GM19372 (cell line): ENCODE measurements at regions not wholly inside any gene's neighbourhood (a gene's known extent, or its start where the extent isn't known, plus 50 kb on each side); places are given as distances from the start of the nearest gene placed in this dataset.
"Not testable (repeated sequence)": the region's sequence is repeated elsewhere in the genome, so short reads cannot be mapped to it uniquely, and the experiment has no call there.

Experiments
- ATAC-seq: cut with Tn5 transposase; IDR thresholded peaks from one replicate; pipeline ENCODE4 v1.9.1; 2021; ENCODE audit warnings: mild to moderate bottlenecking, low read depth, moderate library complexity; ENCODE audit not compliant: unreplicated experiment

DNA sequence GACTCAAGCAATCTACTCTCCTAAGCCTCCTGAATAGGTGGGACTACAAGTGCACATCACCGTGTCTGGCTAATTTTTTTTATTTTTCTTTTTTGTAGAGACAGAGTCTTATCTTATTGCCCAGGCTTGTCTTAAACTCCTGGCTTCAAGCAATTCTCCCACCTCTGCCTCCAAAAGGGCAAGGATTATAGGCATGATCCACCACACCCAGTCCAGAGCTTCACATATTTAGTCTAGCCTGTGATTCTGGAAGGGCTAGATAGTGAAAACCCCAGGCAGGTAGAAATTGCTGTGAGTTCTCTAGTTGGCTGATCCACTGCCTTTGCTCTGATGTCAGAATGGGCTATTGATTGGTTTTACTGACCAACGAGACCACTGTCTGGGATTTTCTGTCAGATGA is 854.6 kb upstream of the MIR17HG start:
- ATAC-seq = no peak

DNA sequence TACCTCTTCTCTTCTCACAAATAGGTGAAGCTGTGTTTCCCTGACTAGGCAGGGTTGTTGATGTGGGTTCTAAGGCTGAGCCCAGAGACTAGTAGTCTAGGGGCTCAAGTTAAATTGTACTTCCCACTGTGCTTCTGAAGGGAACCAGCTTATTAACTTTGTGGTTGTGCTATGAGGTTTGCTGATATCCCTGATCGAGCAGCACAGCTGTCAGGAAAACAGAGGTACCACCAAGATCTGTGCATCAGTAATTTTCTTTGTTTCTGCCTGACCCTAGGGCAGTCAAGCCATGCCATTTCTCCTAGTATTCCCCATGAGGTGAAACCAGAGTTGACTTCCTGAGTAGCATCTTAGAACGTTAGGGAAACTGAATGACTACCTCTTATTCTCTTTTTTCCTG is 853.8 kb upstream of the MIR17HG start:
- ATAC-seq = no peak

DNA sequence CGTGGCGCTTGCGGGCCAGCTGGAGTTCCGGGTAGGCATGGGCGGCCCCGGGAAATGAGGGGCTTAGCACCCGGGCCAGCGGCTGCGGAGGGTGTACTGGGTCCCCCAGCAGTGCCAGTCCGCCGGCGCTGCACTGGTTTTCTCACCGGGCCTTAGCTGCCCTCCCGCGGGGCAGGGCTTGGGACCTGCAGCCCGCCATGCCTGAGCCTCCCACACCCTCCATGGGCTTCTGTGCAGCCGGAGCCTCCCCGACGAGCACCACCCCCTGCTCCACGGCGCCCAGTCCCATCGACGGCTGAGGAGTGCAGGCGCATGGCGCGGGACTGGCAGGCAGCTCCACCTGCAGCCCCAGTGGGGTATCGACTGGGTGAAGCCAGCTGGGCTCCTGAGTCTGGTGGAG is 852.6 kb upstream of the MIR17HG start:
- ATAC-seq = not testable (repeated sequence)

DNA sequence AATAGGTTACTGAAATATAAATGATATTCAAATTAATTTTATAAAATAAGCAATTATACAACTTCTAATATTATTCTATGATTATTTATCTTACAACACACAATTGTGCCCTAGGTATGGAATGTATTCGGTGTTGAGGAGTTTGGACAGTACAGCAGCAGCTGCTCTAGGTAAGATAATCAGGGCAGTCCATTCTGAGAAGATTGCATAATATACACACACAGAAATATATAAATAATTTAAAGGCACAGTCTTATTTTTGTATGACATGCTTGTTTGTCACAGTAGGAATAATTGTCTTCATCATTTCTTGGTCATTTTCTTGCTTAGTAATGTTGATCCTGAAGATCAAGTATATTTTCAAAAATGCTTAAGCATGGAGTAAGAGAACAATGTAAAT is 849.4 kb upstream of the MIR17HG start:
- ATAC-seq = no peak

DNA sequence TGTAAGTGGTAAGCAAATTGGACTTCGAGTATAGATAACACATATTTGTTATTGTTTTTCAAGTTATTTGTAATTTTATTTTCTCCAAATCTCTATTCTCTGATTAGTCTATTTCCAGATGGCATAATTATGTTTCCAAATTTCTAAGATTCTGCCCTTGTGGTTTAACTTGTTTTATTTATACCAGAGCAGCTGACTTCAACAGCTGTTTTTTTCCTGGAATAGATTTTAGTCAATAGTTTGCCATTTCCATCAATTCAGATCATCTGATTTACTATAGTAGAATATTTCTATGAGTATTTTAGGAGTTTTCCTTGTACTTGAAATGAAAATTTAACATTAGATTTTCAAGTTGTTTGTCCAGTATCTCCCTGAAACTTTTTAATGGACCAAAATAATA is 848.7 kb upstream of the MIR17HG start:
- ATAC-seq = no peak

DNA sequence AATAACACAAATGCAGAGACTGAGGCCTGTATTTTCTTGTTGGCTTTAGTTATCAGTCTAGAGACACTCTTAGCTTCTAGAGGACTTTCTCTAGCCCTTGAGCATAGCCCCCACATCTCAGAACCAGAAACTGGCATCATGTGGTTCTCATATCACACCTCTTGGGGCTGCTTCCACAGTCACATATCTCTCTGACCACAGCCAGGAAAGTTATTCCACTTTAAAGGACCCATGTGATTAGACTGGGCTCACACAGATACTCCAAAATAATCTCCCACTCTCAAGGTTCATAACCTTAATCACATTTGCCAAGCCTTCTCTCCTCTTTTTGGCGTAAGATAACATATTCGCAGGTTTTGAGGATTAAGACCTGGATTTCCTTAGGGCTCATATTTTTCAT is 846.9 kb upstream of the MIR17HG start:
- no peak for ATAC-seq

DNA sequence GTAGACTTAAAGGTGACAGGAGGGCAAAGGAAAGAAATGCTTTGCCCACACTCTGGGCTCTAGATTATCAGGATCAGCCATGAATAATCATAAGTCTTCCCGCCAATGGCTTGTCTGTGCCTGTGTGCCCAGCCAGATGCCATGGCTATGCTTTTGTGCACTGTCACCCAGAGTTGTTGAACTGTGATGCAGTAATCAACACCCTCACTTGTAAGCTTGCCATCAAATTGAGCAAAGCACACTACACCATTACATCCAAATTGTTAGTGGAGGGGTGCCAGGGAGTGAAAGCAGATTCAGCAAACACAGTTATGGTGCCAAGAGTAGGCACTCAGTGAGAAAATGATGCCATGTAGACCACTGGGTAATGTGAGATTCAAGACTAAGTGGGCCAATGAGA is 845.3 kb upstream of the MIR17HG start:
- no peak for ATAC-seq

DNA sequence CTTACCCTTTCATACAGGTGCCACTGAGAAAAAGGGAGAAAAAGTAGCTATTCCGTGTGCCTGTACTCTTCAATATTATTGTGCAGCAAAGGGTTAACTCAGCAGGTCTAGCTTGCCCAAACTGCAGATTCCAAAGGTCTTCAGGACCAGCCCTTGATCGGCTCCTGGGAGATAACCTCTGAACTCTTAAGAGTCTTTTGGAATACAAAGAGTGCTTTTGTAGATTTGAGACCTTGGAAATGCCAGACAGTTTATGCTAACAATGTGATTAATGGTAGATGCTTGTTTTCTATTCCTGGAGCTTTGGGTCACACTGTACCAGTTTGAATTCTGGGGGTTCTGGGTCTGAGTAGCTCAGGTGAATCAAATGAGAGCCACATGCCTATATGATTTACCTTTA is 844.7 kb upstream of the MIR17HG start:
- no peak for ATAC-seq

DNA sequence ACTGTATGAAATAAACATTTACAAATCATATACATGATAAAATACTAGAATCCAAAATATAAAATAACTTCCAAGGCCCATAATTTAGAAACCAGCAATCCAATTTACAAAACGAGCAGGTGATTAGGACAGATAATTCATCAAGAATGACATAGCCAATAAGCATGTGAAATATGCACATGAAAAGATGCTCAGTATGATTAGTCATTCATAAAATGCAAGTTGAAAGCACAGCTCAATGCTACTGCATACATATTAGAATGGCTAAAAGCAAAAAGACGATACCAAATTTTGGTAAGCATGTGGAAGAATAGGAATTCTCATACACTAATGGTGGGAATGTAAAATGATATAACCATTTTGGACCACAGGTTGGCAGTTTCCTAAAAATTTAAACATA is 837.2 kb upstream of the MIR17HG start:
- no peak for ATAC-seq

DNA sequence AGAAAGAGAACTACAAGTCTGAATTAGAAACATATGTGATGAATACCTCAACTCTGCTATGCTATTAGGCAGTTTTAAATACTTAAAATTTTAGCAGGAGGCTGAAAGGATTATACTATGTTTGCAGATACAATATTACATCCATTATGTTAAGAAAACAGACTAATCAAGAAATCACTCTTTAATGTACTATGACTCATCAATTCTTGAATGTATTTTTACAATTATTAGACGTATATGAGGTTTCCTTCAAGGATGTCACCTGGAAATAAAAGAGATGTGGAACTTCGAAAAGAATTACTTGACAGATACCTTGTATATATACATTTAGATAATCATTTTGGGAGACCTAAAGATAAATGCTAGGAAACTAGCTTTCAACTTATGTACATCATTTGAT is 835.6 kb upstream of the MIR17HG start:
- no peak for ATAC-seq

DNA sequence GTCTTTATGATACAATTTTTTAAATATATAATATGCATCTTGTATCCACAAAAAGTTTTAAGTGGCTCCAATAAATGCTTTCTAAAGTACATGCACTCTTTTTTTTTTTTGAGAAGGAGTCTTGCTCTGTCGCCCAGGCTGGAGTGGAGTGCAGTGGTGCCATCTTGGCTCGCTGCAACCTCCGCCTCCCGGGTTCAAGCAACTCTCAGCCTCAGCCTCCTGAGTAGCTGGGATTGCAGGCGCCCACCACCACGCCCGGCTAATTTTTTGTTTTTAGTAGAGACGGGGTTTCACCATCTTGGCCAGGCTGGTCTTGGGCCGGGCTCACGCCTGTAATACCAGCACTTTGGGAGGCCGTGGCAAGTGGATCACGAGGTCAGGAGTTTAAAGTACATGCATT is 832.8 kb upstream of the MIR17HG start:
- ATAC-seq = not testable (repeated sequence)

DNA sequence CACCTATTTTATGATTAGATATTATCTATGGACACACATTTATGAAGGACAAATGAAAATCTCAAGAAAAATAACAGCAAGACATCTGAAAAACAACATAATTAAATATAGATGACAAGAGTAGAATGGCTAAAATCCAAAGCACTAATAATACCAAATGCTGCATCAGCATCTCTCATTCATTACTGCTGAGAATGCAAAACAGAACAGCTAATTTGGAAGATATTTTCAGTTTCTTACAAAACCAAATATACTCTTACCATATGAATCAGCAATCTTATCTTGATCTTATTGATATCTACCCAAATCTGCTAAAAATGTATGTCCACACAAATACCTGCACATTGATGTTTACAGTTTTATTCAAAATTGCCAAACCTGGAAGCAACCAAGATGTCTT is 829.1 kb upstream of the MIR17HG start:
- ATAC-seq = no peak

DNA sequence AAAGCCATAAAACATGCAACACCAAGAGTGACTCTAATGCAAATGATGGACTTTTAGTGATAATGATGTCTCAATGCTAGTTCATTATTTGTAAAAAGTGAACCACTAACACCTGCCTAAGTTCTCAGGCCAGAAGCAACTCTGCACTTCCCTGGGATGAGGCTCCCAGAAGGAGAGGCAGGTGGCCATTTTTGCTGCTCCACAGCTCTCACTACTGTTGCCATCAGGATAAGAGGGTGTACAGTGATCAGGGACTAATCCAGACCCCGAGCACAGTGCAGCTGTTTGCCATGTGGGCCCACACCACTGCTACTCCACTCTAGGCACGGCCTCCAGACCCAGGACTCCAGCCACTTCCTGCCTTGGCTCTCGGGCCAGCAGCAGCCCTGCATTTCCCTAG is 828.3 kb upstream of the MIR17HG start:
- ATAC-seq = no peak

DNA sequence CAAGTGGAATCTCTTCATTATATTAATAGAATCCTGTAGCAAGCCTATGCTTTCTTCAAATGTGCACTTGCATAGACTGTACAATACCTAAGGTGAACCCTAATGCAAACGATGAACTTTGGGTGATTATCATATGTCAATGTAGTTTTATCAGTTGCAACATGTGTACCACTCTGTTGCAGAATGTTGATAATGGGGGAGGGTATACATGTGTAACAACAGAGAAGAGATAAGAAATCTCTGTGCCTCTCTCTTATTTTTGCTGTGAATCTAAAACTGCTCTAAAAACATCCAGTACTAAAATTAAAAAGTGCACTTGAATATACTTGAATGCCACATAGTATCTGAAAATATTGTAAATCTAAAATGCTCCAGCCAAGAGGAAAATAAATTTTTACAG is 820.8 kb upstream of the MIR17HG start:
- ATAC-seq = no peak

DNA sequence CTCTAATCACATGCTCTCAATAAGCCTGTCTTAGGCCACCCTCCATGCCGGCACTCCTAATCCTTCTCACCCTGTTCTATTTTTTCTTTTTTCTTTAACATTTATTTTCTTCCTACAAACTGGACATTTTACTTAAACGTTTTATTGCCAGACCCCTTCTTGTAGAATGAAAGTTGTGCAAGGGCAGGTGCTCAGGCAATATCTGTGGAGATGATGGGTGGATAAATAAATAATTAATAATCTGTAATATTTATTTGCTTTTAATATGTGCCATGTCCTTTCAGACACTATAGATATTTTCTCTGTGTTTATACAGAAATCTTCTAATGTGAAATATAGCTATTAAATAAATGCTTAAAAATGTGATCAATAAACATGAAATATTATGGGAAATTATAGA is 815.7 kb upstream of the MIR17HG start:
- ATAC-seq = no peak

DNA sequence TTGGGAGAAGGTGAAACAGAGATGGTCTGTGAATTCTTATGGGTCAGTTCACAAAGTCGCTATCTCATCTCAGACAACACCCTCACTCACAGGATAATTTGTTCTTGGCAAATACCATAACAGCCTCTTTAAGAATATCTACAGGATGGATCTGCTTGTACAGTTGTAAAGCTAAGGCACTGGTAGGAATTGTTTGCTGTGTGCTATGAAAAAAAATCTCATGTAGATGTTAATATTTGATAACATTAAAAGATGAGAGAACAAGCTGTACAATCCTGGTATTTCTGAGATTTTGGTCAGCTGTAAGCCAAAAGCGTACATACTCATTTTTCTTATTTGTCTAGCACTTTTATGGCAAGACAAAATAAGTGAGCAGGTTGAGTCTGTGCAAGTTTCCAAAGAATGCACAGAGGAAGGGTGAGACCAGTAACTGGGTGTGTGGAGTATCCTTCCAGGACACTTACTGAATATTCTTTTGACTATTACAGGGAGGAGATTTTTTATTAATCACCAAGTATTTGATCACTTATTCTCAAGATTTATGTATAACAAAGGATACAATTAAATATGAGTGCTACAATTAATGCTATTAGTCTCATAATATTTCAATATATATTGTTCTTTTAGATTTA is 814.5 kb upstream of the MIR17HG start:
- ATAC-seq = no peak

DNA sequence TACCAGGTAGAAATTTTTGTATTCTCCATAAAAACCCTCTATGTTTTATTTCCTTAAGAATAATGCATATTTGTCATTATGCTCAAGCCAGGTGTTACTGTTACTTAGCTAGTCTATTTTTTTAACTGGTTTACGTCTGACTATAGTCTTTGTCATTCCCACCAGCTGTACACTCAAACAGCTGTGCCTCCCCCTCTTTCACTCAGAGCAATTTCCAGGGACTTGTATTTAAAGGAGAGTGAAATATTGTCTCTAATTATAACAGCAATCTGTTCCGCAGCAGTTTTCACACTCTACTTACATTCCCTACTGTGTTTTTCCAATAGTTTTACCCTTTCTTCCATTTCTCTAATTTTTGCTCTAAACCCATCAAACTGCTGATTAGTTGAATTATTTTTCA is 813.6 kb upstream of the MIR17HG start:
- ATAC-seq = no peak

DNA sequence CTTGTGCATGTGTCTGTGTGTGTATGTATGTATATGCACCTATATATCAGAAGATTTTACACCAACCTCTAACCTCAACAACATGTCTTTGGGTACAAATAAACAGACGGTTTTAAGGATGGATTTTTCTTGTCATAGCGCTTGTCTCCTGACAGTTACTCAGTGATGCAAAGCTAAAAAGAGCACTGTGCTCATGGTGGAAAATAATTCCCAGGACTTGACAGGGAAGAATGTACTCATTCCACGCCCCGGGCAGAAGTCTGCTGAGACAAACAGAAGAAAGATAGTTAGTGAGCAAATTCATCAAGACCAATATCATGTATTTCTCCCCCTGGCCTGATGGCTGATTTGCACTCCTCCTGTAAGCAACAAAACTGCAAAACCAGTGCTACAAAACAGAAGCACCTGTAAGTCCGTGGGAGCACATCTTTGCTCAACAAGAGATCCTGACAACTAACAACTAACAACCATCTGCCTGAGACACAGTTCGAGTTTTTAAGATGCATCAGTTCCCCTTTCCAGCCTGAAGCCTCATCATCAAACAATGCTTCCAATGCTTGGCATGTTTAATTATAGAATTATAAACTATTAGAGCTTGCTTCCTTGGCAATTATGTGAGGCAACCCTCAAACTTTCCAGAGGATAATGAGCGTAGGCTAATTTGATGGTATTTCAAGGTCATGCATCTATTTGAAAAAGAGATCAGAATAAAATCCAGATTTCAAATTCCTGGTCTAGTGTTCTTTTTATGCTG is 812.7 kb upstream of the MIR17HG start:
- no peak for ATAC-seq

DNA sequence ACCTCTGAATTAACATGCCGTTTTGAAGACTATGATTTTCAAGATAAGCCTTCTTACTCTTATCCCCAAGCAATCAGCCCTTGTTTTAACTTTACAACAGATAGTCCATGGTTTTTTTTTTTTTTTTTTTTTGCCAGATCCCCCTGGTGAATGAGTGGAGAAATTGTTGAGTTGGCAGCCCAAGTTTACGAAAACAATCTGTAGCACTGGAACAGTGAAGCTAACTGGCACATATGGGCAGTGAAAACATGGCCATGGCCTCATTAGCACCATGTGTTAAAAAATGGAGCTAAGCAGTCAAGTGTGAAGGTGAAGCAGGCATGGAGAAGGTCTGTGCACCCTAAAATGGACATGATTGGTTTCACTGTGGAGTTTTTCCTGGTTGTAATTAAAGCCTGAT is 812.1 kb upstream of the MIR17HG start:
- ATAC-seq = no peak

DNA sequence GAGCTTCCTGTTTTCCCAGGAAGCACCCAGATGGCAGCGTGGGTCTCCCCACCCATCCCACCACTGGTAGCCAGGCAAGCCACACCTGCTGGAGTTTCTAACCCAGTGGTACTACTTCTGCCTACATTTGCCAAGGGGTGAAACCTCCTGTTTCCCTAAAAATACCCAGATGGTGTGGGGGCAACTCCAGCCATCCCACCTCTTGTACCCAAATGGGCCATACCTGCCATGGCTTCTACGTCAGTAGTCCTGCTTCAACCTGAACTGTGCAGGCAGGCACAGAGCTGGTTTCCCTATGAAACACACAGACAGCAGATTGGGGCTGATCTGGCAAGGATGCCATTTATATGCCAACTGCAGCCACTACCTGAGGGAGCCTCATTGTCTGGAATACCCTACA is 809.4 kb upstream of the MIR17HG start:
- ATAC-seq = no peak

DNA sequence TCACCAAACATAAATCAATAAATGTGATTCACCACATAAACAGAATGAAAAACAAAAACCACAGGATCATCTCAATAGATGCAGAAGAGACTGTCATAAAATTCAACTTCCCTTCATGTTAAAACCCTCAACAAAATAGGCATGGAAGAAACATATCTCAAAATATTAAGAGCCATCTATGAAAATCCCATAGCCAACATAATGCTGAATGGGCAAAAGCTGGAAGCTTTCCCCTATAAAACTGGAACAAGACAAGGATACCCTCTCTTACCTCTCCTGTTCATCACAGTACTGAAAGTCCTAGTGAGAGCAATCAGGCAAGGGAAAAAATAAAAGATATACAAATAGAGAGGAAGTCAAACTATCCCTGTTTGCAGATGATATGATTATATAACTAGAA is 806.1 kb upstream of the MIR17HG start:
- no peak for ATAC-seq

DNA sequence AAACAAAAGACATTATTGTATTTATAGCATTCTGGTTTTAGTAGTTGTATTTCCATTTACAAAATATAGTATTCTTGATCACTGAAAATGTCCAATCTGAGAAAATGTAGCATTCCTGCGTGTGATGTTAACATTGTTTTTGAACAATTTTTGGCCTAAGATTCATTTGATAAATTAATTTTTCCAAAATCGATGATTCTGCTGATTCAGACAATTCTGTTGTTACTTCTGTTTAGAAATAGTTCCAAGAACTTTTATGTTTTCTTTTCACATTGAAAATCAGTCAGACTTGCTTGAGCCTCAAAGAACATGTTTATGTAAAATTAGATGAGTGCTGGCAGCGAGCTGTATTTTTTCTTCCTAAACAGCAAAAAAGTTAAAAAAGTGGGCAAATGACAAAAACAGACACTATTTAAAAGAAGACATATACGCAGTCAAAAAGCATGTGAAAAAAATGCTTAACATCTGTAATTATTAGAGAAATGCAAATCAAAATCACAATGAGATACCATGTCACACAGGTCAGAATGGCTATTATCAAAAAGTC is 804.5 kb upstream of the MIR17HG start:
- ATAC-seq = no peak
